ENCODE measurements at regions not wholly inside any gene's neighbourhood (a gene's known extent, or its start where the extent isn't known, plus 50 kb on each side); places are given as distances from the start of the nearest gene placed in this dataset.
A peak's percentile ranks its signal among the peaks of the same experiment; 100 is the strongest.

- DNase-seq, result peak; percentile 69 to 90 (median 69)
These were observed 563.6 kb upstream of the PKDCC start for GRCh38 chr2:41483982-41484857.

- DNase-seq, result peak in 1 of 3 donors; percentile 62
These were observed 563.0 kb upstream of the PKDCC start for GRCh38 chr2:41484858-41485234.

GRCh38 chr2:41486948-41487347, 560.9 kb upstream of the PKDCC start:
- peak in 1 of 3 donors; percentile 34 for DNase-seq

GRCh38 chr2:41488888-41489287, 558.9 kb upstream of the PKDCC start:
- peak in 2 of 3 donors; percentile 44 to 68 for DNase-seq

GRCh38 chr2:41489638-41490037, 558.2 kb upstream of the PKDCC start:
- no peak for DNase-seq

GRCh38 chr2:41495050-41495449, 552.8 kb upstream of the PKDCC start:
- DNase-seq, result peak in 1 of 3 donors; percentile 38

- DNase-seq, result no peak
These were observed 550.9 kb upstream of the PKDCC start for GRCh38 chr2:41496908-41497307.

GRCh38 chr2:41498781-41499180, 549.0 kb upstream of the PKDCC start:
- no peak for DNase-seq

GRCh38 chr2:41500895-41501294, 546.9 kb upstream of the PKDCC start:
- no peak for DNase-seq

- DNase-seq, result no peak
These were observed 545.1 kb upstream of the PKDCC start for GRCh38 chr2:41502752-41503151.

- no peak for DNase-seq
These were observed 543.3 kb upstream of the PKDCC start for GRCh38 chr2:41504532-41504931.

- DNase-seq, result no peak
These were observed 537.7 kb upstream of the PKDCC start for GRCh38 chr2:41510108-41510507.

- DNase-seq, result no peak
These were observed 526.6 kb upstream of the PKDCC start for GRCh38 chr2:41521211-41521610.

GRCh38 chr2:41527525-41528323, 520.1 kb upstream of the PKDCC start:
- DNase-seq, result no peak

GRCh38 chr2:41535575-41535974, 512.2 kb upstream of the PKDCC start:
- DNase-seq, result no peak

GRCh38 chr2:41540272-41540998, 507.4 kb upstream of the PKDCC start:
- no peak for DNase-seq

GRCh38 chr2:41543726-41544125, 504.1 kb upstream of the PKDCC start:
- no peak for DNase-seq

- DNase-seq, result no peak
These were observed 503.1 kb upstream of the PKDCC start for GRCh38 chr2:41544709-41545108.

- no peak for DNase-seq
These were observed 501.8 kb upstream of the PKDCC start for GRCh38 chr2:41546031-41546430.

GRCh38 chr2:41568648-41569047, 479.2 kb upstream of the PKDCC start:
- DNase-seq, result no peak

GRCh38 chr2:41572154-41572553, 475.7 kb upstream of the PKDCC start:
- DNase-seq, result no peak

GRCh38 chr2:41576423-41576822, 471.4 kb upstream of the PKDCC start:
- no peak for DNase-seq
